Neutrophil (primary cell): ENCODE measurements at regions not wholly inside any gene's neighbourhood (a gene's known extent, or its start where the extent isn't known, plus 50 kb on each side); places are given as distances from the start of the nearest gene placed in this dataset.

Experiments
- H3K27ac ChIP-seq: fragments of 200-600 bp; sonication (generic); 2 replicates; pipeline ENCODE4 v1.5.1; 2016; ENCODE audit warnings: mild to moderate bottlenecking, moderate library complexity
- H3K27me3 ChIP-seq: fragments of 200-600 bp; sonication (generic); 2 replicates; pipeline ENCODE4 v1.6.0; 2016; ENCODE audit warnings: mild to moderate bottlenecking
- H3K36me3 ChIP-seq: fragments of 200-600 bp; sonication (generic); 2 replicates; pipeline ENCODE4 v1.5.1; 2017
- H3K4me1 ChIP-seq, 2 experiments: fragments of 200-600 bp in 1 of 2; sonication (generic) in 1 of 2; 1 replicate in 1 of 2; 2 replicates in 1 of 2; pipeline versions ENCODE4 v1.5.1 to v1.6.1; 2013 to 2016; ENCODE audit warnings: low read depth in 1 of 2, low read length in 1 of 2, mild to moderate bottlenecking in 1 of 2, moderate library complexity in 1 of 2; ENCODE audit not compliant: control insufficient read depth in 1 of 2, insufficient read depth in 1 of 2
- H3K4me3 ChIP-seq, 2 experiments: fragments of 200-600 bp in 1 of 2; sonication (generic) in 1 of 2; 1 replicate in 1 of 2; 2 replicates in 1 of 2; pipeline ENCODE4 v1.5.1; 2013 to 2016; ENCODE audit warnings: low read depth in 1 of 2, low read length in 1 of 2, mild to moderate bottlenecking in 1 of 2, moderate library complexity in 1 of 2
- H3K9me3 ChIP-seq: fragments of 200-600 bp; sonication (generic); 2 replicates; pipeline ENCODE4 v1.5.1; 2016
- CTCF ChIP-seq: fragments of 200-600 bp; sonication (generic); IDR thresholded peaks from 2 replicates; pipeline ENCODE4 v1.5.1; 2016; ENCODE audit warnings: antibody characterized with exemption

- H3K4me3 ChIP-seq = no peak overlapping the region
- no peak overlapping the region for H3K27ac ChIP-seq
Observed at GRCh38 chr9:78973907-78974306, 597.9 kb upstream of the TLE4 start.

GRCh38 chr9:78982849-78983248 lies 588.9 kb upstream of the TLE4 start:
- Histone ChIP-seq H3K27ac (no peak overlapping the region), H3K9me3 (no peaks in the 10 kb centered on the region), H3K27me3 (no peaks in the 10 kb centered on the region), H3K36me3 (no peaks in the 10 kb centered on the region), H3K4me1 (no peaks in the 10 kb centered on the region), H3K4me3 (no peak overlapping the region)
- no peak for TF ChIP-seq CTCF

More at GRCh38 chr9:78973907-78974306, 597.9 kb upstream of the TLE4 start:
- H3K27me3 ChIP-seq = no peaks in the 10 kb centered on the region
- no peaks in the 10 kb centered on the region for H3K36me3 ChIP-seq
- no peak for TF ChIP-seq CTCF
- H3K4me1 ChIP-seq = no peaks in the 10 kb centered on the region
- no peaks in the 10 kb centered on the region for H3K9me3 ChIP-seq

- TF ChIP-seq CTCF = no peak
- Histone ChIP-seq H3K9me3 (no peaks in the 10 kb centered on the region), H3K4me3 (no peak overlapping the region), H3K4me1 (no peaks in the 10 kb centered on the region), H3K36me3 (no peaks in the 10 kb centered on the region), H3K27ac (no peak overlapping the region), H3K27me3 (no peaks in the 10 kb centered on the region)
Observed at GRCh38 chr9:78985084-78985738, 586.6 kb upstream of the TLE4 start.

GRCh38 chr9:78986446-78986845 lies 585.3 kb upstream of the TLE4 start:
- Histone ChIP-seq H3K27me3 (no peaks in the 10 kb centered on the region), H3K27ac (no peak overlapping the region), H3K9me3 (no peaks in the 10 kb centered on the region), H3K36me3 (no peaks in the 10 kb centered on the region), H3K4me3 (no peak overlapping the region), H3K4me1 (no peaks in the 10 kb centered on the region)
- no peak for TF ChIP-seq CTCF

- Histone ChIP-seq H3K27me3 (no peaks in the 10 kb centered on the region), H3K9me3 (no peaks in the 10 kb centered on the region), H3K36me3 (no peaks in the 10 kb centered on the region), H3K27ac (no peak overlapping the region), H3K4me1 (no peaks in the 10 kb centered on the region), H3K4me3 (no peak overlapping the region)
- TF ChIP-seq CTCF = no peak
Observed at GRCh38 chr9:78989031-78989658, 582.6 kb upstream of the TLE4 start.
